Activated CD8-positive, alpha-beta memory T cell treated with anti-CD3 and anti-CD28 coated beads for 4 hours (primary cell): ENCODE measurements at regions not wholly inside any gene's neighbourhood (a gene's known extent, or its start where the extent isn't known, plus 50 kb on each side); places are given as distances from the start of the nearest gene placed in this dataset.
"Not testable (repeated sequence)": the region's sequence is repeated elsewhere in the genome, so short reads cannot be mapped to it uniquely, and the experiment has no call there.

Experiments used
- DNase-seq, 2 donors: peaks; one replicate each; pipeline ENCODE4 v3.0.0-alpha.2; 2020; ENCODE audit warnings: low read depth in 2 of 2

DNA sequence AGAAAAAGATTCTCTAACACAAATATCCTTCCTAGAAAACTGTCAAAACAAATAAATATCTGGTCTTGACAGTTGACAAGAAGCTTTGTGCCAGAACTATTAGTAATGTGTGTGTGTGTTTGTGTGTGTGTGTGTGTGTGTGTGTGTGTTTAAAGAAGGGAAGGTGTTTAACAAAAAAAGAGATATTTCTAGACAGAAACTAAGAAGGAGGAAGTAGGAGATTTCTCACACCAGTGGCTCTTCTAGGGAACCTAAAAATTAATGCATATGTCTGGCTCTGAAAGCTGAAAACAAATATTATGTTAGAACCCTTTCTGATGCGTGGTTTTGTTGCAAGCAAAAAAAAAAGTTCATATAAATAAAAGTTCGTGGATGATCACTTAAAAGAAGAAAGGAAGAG, 277.5 kb downstream of the RPS4Y2 start:
- no peak for DNase-seq

- no peak for DNase-seq
Measured at GRCh38 chrY:21034151-21035061, 278.5 kb downstream of the RPS4Y2 start.

DNA sequence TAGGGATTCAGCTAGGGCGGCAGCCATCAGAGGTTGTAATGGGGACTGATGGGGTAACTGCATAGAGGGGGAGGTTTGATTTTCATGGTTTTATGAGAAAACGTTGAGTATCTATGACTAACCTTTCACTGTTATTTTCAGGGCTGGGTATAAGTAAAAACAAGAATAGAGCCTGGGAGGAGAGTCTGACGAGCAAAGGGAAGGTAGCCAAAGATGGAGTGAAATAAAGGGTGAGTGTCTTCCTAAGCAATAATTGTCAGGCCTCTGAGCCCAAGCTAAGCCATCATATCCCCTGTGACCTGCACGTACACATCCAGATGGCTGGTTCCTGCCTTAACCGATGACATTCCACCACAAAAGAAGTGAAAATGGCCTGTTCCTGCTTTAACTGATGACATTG, 281.5 kb downstream of the RPS4Y2 start:
- DNase-seq: not testable (repeated sequence)

- DNase-seq: no peak
Measured at GRCh38 chrY:21039811-21040210, 283.9 kb downstream of the RPS4Y2 start.

DNA sequence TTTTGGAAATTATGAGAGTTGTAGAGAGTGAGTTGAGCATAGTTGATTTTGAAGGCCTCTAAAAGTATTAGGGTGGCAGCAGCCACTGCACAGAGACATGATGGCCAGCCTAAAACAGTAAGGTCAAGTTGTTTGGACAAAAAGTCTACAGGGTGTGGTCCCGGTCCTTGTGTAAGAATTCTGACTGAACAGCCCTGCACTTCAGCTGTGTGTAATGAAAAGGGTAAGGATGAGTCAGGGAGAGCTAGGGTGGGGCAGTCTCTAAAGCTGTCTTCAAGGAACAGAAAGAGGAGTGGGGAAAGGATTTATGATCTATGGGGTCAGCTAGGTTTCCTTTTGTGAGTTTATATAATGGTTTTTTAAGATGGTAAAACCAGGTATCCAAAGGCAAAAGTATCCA, 284.8 kb downstream of the RPS4Y2 start:
- DNase-seq: not testable (repeated sequence)

DNA sequence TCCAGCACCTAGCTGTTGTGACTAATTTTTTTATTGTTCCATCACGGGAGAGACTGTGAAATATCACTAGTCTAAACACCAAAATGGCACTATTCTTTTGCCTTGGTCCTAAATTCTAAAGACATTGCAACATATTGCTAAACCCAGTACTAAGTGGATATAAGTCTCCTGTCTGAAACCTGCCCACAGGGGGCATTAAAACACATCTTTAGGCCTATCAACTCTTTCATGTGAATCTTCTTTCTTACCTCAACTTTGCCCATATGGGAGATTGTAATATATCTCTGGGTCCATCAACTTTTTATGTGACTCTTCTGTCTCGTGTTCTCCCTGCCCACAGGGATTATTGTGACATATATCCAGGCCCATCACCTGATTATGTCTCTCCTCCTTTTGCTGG, 317.2 kb downstream of the RPS4Y2 start:
- DNase-seq: no peak

GRCh38 chrY:21073641-21074260, 317.8 kb downstream of the RPS4Y2 start:
- DNase-seq: no peak

DNA sequence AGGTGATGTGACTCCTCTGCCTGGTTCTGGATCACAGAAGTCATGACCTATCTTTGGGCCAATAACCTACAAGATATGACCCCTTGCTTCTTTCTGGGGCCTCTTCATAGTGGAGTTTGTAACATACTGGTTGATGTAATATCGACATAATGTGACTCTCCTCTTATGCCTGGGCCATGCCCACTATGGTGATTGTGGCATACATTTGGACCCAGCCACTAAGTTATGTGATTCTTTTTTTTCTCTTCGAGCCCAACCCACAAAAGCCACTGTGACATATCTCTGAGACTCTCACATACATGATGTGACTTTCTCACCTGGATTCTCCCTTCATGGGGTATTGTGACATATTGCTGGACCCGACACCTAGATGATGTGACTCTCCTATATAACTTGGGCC, 319.8 kb downstream of the RPS4Y2 start:
- no peak for DNase-seq

DNA sequence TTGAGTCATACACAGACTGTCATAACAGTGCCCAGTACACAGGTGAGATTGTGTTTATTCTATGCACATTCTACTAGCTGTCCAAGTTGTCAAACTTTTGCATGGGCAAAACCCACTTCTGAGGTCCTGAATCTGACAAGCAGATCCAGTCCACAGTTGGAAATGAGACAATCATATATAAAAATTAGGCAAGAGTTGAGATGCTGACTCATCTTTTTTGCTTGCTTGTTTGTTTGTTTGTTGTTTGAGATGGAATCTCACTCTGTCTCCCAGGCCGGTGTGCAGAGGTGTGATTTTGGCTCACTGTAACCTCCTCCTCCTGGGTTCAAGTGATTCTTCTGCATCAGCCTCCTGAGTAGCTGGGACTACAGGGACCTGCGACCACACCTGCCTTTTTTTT, 323.8 kb downstream of the RPS4Y2 start:
- DNase-seq: no peak

DNA sequence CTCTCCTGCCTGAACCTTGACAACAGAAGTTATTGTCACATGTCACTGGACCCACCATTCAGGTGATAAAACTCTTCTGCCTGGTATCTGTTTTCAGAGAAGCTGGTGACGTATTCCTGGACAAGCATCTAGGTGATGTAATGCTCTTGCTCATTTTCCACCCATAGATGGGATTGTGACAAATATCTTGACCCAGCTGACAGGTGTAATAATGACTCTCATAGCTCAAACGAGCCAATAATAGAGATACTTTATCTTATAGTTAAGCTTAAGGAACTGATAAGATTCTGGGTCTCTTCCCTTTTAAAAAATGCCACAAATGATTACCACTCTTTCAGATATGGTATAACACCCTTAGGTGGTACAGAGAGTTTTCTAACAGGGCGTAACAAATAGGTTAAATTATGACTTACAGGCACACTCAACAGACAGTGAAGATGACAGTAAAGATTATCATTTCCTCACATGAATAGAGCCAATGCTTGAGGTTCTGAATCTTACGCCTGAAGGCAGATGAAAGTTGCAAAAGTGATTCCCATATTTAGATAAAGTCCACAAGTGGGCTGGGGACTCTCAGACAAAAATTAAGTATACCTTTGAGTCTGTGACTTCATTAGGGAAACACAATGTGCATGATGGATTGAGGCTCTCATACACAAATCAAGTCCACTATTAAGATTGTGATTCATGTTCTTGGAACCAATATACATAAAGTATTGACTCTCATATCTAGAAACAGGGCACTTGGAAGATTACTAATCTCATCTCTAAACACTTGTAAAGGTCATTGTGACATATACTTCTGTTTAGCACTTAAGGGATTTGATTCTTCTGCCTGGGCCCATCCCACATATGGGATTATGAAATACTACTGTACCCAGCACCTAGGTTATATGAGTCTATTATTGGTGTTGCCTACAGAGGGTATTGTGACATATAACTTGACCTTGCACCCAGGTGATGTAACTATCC, 326.0 kb downstream of the RPS4Y2 start:
- DNase-seq: no peak

GRCh38 chrY:21082639-21083038, 326.7 kb downstream of the RPS4Y2 start:
- no peak for DNase-seq

- no peak for DNase-seq
Measured at GRCh38 chrY:21091909-21092308, 336.0 kb downstream of the RPS4Y2 start.

- DNase-seq: no peak
Measured at GRCh38 chrY:21102507-21102906, 346.6 kb downstream of the RPS4Y2 start.

- no peak for DNase-seq
Measured at GRCh38 chrY:21103885-21104284, 348.0 kb downstream of the RPS4Y2 start.

DNA sequence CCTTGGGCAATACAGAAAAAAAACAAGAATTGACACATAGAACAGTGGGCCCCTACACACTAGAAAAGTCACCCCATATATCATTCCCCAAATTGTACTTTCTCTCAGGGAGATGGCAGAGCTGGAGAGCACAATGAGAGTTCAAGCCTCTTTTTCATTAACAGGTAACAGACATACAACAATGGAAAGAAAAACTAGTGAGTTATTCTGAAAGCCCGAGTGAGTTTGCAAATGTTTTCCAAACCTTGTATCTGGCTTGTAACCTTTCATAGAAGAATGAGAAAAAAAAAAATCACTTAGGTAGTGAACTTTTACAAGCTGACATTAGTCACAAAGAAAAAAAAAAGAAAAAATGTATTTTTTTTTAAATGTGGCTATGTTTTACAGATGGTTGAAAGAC, 349.6 kb downstream of the RPS4Y2 start:
- no peak for DNase-seq

DNA sequence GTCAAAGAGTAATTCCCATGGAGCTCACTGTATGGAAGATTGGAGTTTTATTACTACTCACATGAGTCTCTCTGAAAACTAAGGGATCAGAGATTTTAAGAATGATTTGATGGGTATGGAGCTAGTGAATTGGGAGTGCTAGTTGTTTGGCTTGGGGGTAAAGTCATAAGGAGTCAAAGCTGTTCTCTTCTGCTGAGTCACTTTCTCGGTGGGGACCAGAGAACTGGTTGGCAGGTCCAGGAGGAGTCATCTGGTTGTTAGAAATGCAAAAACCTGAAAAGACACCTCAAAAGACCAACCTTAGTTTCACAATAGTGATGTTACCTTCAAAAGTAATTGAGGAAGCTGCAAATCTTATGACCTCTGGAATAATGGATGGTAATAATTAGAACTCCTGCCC, 355.4 kb downstream of the RPS4Y2 start:
- DNase-seq: no peak

DNA sequence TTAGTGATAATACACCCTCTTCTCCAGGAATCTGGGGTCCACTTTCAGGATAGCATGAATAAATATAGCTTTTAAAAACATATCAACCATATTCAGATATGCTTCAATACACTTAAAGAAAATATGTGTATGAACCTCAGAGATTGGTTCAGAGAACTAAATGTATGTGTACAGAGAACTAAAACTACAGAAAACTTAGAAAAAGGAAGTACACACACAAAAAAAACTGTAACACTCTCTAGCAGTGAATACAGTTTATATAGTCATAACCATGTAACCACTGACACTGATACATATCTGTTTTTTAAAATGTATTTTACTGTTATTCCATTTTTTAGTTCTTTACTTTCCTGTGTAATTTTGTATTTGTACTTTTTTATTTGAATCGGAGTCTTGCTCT, 365.2 kb downstream of the RPS4Y2 start:
- DNase-seq: no peak

GRCh38 chrY:21135591-21135990, 375.5 kb upstream of the RBMY1B start:
- DNase-seq: no peak

DNA sequence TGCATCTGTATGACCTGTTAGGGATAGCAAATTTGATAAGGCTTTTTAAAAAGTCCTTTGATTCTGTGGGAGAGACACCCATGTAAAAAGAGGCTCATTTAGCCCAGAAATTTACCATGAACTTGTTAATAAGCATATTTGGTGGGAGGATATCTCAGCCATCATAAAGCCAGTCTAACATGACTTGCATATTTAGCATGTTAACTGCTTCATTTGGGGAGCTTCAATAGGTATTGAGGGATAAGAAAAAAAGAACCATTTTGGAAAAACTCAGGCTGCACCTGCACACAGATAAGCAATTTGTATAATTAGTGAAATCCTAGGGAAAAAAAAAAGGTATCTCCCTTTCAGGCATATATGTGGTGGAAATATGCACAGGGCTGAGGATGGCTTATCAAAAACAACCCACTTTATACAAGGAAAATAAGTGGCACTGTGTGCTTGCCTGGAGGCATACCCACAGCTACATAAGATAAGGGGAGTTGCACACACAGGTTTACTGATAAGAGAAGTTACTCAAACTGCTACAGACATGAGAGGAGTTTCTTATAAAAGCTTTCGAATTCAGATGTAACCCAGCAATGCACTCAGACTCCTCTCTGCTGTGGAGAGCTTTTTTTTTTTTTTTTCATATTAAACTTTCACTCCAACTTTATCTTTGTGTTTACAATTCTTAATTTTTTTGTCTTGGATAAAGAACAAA, 372.9 kb upstream of the RBMY1B start:
- DNase-seq: no peak

- no peak for DNase-seq
Measured at GRCh38 chrY:21146331-21146730, 364.8 kb upstream of the RBMY1B start.

GRCh38 chrY:21149971-21150370, 361.2 kb upstream of the RBMY1B start:
- no peak for DNase-seq

DNA sequence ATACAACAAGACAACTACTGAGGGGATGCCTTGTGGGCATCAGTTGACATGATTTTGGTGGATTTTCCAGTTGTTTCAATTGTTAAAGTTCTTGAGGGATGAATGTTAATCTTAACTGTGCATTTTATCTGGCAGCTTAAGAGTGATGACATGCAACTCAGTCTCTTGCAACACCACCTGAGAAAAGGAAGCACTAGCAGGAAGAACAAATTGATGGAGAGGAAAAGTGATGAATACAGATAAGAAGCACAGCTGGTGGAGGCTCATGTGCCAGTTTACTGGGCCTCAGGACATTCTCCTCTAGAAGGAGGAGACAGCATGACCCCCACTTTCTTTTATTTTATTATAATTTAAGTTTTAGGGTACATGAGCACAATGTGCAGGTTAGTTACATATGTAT, 341.3 kb upstream of the RBMY1B start:
- no peak for DNase-seq
